Right renal pelvis (tissue), 4 donors: ENCODE measurements at regions not wholly inside any gene's neighbourhood (a gene's known extent, or its start where the extent isn't known, plus 50 kb on each side); places are given as distances from the start of the nearest gene placed in this dataset.

Source experiments
- DNase-seq, 4 donors: peaks; one replicate each; pipeline ENCODE4 v3.0.0-alpha.2; 2013; ENCODE audit warnings: low read depth in 4 of 4, low spot score in 3 of 4, missing footprints in 1 of 4

DNA sequence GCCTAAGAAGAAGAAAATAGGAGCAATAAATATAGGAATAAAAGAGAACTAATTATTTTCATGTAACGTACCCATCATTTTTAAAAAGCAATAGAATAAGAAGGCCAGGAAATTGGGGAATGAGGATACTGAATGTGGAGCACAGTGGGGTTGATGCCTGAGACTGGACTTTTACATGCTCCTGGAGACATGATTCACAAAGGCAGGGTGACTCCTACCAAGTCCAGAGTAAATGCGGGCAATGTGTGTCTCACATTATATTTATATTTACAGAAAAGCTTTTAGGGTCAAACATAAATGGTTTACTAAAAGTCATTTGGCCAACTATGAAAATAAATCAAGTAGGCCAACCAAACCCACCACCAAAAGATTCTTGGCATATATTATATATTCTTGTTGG is 87.9 kb upstream of the COL5A2 start:
- DNase-seq = no peak

DNA sequence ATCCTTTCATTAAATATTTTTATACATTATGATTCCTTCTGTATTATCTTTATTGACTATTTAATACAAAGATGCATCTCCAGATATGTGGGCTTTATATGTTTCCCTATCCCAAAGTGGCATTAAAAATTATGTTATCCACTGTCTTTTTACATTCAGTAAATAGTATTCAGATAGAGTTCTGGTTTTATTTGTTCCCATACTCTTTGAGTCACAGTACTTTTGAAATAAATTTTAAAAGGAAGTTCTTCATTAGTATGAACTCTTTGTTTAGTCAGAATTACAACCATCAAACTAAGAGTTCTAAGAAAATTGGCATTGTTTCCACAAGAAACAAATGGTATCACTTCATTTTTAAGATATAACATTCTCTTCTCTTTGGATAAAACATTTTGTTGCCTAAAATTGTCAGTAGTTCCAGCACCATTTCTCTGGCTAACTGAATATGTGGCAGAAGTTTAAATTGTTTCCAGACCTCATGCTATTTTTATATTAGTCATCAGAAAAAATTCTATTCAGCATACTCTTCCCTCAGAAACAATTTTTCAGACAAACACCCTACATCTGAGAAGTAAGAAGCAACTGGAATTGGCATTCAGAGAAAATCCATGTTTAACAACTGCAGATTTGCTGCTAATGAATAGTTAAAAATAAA is 88.5 kb upstream of the COL5A2 start:
- DNase-seq = no peak

DNA sequence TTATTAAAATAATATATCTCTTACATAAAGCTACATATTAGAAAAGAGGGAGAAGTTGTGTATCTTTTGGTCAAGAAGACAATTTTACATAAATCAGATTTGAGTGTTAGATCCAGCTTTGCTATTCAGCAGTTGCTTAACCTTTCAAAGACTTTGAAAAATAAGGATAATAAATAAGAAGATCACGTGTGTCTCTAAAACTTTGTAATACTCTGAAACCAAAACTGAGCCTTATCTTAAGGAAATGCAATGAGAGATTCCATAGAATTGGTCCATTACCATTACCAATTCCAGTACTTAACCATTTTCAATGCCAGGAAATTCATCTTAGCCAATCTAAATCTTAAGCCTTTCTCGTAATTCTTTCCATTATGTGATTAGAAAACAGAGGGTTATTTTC is 89.2 kb upstream of the COL5A2 start:
- DNase-seq = no peak

DNA sequence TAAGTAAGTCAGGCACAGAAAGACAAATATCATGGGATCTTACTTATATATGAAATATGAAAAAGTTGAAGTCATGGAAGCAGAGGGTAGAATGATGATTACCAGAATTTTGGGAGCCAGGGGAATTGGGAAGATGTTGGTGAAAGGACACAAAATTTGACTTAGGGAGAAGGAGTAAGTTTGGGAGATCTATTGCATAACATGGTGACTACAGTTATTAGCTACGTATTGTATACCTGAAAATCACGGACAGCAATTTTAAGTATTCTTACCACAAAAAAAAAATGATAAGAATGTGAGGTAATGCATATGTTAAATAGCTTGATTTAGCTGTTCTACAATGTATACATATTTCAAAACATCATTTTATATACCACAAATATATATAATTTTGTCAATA is 94.2 kb upstream of the COL5A2 start:
- no peak for DNase-seq

DNA sequence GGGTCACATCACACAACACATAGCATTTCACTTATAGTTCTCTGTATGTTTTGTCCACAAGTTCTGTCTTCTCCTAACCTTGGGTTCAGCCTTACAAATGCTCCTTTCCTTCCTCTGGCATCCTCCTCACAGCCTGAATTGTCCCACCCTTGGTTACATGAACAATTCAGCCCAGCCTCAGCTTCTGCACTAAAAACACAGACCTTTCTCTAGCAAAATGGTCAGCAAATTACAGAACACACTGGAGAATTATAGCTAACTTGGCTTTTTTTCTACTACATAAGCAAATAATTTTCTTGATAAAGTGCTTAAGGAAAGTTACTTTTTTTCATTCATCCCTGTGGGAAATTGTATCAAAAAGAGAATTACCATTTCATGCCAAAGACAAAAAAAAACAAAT is 94.8 kb upstream of the COL5A2 start:
- no peak for DNase-seq

DNA sequence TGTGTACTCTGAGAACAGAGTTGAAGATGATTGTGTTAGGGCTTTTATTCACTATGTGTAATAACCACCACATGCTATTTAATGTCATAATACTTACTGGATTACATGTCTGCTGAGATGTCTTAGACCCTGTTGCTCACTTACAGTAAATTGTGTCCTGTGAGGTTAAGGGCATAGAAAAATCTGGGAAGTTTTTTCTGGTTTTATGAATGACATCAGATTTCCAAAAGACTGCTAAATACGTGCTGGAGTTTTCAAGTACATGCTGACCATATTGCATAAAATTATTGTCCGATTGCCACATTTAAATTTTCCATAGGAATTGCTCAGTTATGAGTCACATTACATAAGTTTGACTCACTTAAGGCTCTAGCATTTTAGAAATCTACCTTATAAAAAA is 96.7 kb upstream of the COL5A2 start:
- no peak for DNase-seq

DNA sequence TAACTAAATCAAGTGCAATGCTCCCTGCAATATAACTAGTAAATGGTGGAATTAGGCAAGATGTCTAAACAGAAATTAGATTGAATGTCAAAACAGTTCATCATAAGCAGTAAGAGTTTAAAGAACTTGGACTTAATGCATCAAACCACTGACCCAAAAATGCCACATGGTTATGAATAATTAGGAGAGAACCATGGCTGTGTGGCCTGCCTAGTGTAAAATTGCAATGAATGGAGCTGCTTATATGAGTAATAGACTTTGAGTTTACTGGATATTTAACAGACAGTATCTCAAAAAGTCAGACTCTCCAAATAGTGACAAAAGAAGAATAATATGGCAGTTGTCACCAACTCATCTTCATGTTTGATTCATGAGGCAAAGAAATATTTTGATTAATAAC is 101.6 kb upstream of the COL5A2 start:
- DNase-seq = no peak

DNA sequence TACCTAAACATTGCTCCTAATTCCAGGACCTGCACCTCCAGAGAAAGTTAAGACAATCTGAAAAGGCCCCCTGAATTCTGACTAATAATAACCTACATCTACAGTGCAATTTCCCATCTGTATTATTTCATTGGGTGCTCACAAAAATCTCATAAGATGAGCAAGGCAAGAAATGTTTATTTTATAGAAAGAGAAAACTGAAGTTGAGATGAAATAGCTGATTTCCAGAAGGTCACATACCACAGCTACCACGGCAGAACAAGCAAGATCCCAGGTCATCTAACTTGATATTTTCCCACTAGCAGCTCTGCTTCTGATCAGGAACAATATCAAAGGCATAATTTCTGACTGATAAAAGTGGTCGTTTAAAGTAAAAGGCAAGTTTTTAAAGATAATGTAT is 105.8 kb upstream of the COL5A2 start:
- DNase-seq = no peak

DNA sequence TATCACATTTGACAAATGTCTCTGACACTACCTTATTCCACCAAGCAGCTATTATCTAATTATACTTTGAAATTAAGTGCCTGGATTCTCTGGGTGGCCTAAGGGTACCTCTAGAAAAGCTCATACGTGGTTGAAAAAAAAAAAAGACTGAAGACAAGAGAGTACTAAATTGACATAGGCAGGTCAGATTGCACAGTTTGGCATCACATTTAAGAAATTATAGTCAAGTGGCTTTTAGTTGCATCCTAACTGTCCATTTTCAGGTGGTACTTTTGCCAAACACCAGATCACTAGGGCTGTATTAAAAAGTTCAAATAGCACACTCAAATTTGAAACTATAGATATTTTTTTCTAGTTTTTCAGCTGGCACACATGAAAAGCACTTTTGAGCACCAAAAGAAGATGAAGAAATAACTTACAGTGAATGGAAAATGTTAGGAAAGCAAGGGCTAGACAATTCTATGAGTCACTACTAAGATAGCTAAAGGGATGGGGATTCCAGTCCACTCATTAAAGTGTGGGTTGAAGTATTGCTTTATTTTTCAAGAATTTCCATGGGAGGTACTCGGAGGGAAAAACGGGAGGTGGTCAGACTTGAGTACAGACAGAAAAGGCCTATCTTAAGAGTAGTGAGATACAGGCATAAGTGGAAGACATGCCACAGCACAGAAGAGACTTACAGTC is 106.5 kb upstream of the COL5A2 start:
- DNase-seq = no peak

DNA sequence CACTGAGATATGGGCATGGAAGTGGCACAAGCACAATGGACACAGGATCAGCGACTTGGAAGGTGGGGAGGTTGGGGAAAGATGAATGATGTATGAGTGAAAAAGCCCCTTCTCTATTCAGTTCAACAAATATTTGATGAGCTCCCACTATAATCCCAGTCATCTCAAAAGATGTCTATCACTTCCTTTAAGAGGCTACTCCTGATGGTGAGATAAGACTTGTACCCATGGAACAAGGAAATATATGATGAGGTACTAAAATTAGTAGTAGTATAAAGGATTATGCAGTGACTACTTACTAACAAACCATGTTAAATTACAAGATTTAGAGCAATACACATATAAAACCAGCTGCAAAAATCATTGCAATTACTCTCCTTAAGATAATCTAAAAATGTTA is 107.8 kb upstream of the COL5A2 start:
- no peak for DNase-seq

DNA sequence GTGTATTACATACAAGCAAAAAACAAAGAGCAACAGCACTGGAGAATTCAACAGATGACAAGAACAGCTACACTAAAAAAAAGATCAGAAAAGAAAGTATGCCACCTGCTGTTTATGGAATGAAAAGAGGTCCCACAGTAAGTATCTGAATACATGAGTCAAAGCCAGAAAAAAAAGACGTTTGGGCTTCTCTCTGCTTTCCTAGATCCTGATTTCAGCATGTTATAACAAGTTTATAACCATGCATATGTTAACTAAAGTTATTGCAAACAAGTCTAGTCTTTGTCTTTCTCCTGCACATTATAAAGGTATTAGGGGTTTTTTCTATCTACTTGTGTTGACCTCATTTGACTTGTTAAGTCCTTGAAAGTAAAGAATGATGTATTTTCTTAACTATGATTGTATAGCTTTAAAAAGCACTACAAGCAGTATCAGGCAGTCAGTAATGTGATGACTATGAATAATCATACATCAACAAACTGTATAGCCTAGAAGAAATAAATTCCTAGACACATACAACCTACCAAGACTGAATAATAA is 108.5 kb upstream of the COL5A2 start:
- peak; percentile 16 to 31 (median 28) for DNase-seq

DNA sequence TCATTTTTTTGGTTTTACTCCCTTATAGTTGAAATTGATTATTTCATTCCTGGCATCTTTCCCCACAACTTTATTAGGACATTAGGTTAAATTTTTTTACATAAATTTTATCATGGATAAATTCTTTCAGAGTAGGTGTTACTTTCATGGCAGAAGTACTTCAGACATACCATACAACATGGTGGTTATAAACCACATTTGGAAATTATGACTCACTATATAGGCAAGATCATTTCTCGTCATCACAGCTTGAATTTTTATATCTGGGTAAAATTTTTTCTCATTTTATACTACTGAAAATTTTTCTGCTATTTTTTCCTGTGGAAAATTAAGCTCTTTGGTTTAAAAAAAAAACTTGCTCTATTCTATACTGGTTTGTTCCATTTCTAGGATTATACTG is 111.9 kb upstream of the COL5A2 start:
- DNase-seq = no peak

DNA sequence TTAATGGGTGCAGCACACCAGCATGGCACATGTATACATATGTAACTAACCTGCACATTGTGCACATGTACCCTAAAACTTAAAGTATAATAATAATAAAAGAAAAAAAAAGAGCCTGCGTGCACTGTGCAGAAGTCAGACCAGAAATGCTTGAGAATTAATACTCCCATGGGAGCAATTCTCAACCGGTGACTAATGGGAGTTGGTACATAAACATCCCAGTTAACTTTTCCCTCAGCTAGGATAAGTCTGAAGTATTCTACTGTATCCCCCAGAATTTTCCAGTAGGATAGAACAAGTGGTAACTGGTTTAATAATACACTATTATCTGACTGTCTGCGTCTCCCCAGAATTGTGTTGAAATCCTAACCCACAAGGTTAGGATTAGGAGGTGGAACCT is 113.6 kb upstream of the COL5A2 start:
- DNase-seq = no peak

DNA sequence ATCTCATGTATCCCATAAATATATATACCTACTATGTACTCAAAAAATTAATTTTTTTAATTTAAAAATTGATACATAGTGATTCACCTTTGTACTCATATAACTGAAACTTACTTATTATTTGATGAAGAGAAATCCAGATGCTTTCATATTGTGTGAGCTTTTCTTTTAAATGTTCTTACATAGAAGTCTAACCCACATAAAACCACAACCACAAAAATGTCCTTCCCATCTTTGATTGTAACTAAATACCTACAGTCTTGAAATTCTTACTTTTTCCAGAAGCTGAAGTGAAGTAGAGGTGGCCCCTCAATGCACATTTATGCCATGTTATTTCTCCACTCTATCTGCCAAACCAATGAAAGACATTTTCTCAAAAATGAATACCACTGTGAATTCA is 117.9 kb upstream of the COL5A2 start:
- DNase-seq = no peak

DNA sequence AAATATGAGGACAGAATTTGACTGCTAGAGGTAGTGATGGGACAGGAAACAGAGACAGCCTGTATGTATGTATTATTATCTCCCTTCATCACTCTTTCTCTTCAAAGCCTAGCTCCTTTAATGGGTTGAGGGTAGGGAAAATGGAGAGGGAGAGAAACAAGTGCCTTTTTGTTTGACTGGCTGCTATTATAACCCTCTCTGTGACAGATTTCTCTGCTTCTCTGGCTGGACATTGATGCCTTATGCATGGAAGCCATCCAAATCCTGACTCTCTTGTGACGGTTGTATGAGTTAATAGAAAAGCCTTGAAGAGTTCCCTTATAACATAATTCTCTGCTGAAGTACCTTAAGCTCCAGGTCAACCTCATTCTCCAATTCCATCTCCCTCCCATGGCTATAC is 118.5 kb upstream of the COL5A2 start:
- DNase-seq = no peak

DNA sequence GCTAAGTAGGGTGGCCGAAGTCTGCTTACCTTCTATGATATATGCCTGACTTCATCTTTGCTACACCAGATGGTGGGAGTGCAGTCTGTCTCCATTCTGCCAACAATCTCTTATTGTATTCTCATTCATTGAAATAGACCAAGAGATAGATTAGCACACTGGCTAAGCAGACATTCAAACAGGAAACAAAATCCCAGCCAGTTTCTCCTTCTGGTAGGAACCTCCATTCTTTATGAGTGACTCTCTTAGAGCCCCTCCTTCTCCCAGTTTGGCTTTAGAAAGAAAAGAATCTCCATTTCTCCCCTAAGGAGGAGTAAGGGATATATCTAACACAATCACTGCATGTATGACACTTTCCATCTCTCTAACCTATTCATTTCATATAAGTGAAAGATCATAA is 118.9 kb upstream of the COL5A2 start:
- no peak for DNase-seq

DNA sequence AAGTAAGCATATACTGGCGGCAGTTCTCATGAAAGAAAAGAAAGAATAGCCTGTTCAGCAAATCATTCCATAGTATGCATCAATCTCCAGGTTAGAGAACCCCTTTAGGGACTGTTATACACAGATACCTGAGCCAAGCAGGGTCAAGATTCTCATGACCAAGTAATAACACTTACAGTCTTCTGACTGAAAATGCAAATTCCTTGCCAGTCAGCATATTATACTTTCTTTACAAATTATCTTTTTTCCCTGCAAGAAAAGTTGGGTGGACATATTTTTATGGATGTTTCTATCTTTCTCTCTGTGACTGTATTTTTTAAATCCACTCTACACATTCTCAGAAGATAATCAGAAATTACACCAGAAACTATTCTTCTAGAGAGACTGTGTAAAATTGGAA is 120.4 kb upstream of the COL5A2 start:
- DNase-seq = no peak

DNA sequence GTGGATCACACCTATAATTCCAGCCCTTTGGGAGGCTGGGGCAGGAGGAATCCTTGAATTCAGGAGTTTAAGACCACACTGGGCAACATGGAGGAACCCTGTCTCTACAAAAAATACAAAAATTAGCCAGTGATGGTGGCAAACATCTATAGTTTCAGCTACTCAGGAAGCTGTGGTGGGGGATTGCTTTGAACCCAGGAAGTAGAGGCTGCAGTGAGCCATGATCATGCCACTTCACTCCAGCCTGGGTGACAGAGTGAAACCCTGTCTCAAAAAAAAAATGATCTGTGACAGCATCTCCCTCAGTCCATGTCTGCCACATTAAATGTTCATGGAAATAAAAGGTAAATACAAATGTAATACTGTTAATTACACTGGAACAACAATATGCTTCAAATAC is 121.4 kb upstream of the COL5A2 start:
- no peak for DNase-seq

DNA sequence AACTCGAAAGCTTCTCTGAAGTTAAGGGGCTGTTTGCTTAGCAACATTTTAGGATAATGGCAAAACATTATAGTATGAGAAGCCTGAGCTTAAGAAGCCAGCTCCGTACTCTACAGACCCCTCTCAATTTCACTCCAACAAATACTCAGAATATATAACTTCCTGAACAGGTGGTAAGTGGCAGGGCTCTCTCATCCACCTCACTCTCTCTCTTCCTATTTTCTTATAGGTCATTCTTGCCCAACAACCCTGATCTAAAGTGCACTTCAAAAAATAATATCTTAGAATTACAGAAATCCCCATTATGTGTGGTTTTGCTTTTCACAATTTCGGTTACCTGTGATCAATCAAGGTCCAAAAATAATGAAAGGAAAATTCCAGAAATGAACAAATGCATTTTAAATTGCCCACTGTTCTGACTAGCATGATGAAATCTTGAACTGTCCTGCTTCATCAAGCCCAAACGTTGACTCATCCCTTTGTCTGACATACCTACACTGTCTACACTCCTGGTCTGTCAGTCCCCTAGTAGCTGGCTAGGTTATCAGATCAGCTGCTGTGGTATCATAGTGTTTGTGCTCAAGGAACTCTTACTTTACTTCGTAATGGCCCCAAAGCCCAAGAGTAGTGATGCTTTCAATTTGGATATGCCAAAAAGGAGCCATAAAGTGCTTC is 122.8 kb upstream of the COL5A2 start:
- DNase-seq = no peak

DNA sequence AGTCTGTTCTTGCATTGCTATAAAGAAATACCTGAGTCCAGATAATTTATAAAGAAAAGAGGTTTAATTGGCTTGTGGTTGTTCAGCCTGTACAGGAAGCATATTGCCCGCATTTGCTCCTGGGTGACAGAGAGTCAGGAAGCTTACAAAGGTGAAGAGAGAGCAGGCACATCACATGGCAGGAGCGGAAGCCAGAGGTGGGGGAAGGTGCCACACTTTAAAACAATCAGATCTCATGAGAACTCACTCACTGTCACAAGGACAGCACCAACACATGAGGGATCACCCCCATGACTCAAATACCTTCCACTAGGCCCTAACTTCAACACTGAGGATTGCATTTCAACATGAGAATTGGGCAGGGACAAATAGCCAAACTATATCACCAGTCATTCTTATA is 124.8 kb upstream of the COL5A2 start:
- DNase-seq = no peak

DNA sequence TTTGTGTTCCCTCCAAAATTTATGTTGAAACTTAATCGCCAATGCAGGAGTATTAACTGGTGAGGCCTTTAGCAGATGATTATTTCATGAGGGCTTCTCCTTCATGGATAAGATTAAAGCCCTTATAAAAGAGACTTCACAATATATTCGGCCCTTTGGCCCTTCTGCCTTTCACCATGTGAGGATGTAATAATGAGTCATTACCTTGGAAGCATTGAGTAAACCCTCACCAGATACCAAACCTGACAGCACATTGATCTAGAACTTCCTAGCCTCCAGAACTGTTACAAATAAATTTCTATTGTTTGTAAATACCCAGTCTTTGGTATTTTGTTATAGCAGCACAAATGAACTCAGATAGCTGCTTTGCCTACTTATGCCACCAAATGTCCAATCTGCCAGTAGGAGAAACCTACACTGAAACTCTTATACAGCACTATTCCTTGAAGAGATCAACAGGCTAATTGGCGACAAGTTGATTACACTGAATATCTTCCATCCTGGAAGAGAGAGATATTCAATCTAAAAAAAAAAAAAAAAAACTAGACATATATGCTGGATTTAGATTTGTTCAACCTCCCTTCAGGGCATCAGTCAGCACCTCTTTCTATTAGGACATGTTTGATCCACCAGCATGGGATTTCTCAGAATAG is 125.9 kb upstream of the COL5A2 start:
- DNase-seq = no peak
